Stimulated activated CD4-positive, alpha-beta T cell treated with anti-CD3 and anti-CD28 coated beads, TNF-alpha, amount 100 ng/mL, for 24 hours (primary cell): ENCODE measurements at regions not wholly inside any gene's neighbourhood (a gene's known extent, or its start where the extent isn't known, plus 50 kb on each side); places are given as distances from the start of the nearest gene placed in this dataset.

Experiments
- DNase-seq, 3 experiments: peaks; one replicate each; pipeline ENCODE4 v3.0.0-alpha.2; 2020; ENCODE audit warnings: low read depth in 3 of 3

GRCh38 chr10:123557366-123558108 is 108.6 kb upstream of the GPR26 start:
- DNase-seq: no peak

- DNase-seq: no peak
These were observed 107.5 kb upstream of the GPR26 start for GRCh38 chr10:123558651-123559050.

GRCh38 chr10:123559066-123559822 is 106.9 kb upstream of the GPR26 start:
- DNase-seq: peak; percentile 38 to 57 (median 56)

DNA sequence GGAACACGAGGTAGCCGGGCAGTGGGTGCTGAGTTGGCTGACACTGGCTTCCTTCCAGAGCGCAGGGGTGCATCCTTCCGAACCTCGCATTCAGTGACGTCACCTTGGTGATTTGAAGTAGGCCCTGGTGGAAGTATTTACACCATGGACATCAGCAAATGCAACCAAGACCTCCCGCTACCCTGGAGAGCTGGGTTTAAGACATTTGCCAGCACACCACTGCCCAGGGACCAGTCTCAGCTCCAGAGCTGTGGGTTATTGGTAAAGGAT is 106.4 kb upstream of the GPR26 start:
- DNase-seq: no peak

DNA sequence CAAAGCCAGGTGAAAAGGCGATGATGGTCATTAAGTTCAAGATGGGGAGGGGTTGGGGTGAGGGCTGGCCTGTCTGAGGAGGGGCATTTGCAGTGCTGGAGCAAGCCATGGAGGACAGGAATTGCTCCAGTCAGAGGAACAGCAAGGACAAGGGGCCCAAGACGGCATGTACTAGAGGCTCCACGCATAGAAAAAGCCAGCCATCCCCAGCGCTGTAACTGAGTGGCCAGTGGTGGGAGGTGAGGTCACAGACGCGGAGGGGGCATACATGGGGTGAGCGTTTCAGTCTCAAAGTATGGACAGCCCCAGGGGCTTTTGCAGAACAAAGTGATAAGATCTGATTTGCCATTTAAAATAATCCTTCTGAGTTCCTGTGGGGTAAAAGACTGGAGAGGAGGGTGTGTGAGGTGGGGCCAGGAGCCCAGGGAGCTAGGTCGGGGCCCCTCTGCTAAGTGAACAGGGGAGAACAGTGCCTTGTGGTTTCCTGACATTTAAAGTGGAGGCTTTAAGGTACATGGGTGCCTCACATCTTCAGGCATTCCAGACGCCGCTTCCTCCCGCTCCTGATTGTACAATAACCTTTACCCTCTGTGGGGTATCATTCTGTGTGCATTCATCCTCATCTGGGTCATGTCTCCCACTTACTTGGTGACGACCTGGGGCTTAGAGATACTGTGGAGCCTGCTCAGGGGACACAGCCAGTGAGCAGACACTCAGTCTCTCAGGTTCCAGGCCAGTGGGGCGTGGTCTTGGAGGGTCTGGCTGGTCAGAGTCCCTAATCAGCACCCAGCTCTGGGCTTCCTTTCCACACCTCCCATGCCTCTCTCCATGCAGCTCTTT is 105.6 kb upstream of the GPR26 start:
- no peak for DNase-seq

DNA sequence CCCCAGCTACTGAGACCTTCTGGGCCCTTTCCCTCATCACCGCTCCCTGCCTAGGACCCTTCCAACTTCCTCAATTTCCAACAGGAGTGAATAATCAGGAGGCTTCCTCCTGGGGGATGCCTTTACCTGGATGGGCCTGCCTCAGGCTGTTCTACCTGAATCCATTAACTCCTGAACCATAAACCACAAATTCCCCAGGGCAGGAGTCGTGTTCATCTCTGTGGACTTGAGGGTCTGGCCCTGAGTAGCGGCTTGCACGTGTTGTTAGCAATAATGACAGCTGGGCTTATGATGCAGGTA is 105.1 kb upstream of the GPR26 start:
- DNase-seq: no peak

DNA sequence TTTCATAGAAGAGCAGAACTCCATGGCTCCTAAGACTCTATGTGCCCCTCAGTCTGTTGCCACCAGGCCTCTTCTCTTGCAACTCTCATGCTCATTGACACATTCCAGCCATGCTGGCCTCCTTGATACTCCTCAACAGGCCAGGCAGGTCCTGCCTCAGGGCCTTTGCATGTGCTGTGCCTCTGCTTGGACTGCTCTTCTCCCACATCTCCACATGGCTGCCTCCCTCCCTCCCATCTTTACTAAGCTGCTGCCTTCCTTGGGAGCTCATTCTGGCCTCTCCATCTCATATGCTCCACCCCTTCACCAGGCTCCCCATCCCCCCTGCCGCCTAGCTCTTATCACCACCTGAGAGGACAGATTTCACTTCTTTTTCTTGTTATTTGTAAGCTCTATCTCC is 103.8 kb upstream of the GPR26 start:
- no peak for DNase-seq

GRCh38 chr10:123562811-123563580 is 103.2 kb upstream of the GPR26 start:
- no peak for DNase-seq

- DNase-seq: no peak
These were observed 102.6 kb upstream of the GPR26 start for GRCh38 chr10:123563581-123563855.

- no peak for DNase-seq
These were observed 102.2 kb upstream of the GPR26 start for GRCh38 chr10:123563994-123564393.

DNA sequence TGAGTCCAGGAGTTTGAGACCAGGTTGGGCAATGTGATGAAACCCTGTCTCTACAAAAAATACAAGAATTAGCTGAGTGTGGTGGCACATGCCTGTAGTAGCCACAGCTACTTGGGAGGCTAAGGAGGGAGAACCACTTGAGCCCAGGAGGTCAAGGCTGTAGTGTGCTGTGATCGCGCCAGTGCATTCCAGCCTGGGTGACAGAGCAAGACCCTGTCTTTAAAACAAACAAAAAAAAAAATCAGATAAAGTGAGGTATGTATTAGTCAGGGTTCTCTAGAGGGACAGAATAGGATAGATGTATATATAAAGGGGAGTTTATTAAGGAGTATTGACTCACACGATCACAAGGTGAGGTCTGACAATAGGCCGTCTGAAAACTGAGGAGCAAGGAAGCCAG is 101.5 kb upstream of the GPR26 start:
- no peak for DNase-seq

DNA sequence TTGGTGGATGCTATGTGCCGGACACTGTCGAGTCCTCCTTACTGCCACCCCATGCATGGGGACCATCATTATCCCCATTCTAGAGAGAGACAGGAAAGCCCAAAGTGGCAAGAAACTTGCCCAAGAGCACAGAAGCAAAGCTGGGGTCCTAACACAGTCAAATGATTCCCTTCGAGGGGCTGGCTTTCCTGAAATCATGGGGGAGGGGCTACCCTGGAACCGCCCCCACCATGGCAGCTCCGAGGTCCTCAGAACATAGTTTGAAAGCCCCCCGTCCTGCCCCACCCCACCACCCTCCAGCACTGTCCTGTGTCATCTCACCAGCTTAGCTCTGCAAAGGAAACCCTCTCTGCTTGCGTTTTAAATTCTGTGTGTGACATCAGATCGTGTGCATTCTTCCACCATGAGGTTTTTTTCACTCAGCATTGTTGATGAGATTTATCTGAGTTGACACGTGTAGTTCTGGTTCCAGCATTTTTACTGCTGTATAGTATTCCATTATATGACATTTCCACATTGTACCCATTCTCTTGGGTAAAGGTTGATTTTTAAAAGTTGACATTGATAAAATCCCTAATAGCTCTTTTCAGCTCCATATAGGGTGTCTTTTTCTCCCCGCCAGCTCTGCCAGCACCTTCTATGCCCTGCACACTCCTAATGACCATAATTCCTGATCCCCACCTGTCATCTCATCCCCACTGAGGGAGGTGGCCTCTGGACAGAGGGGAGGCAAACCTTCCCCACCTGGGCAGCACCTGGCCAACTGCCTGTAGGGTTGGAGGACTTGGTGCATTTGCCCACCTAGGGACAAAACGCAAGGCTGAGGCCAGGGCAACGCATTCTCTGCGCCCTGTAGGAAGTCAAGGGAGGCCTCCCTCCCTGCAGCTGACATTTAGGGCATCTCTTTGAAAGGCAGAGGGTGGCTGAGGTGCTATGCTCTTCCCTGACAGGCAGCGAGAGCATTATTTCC is 100.2 kb upstream of the GPR26 start:
- no peak for DNase-seq

DNA sequence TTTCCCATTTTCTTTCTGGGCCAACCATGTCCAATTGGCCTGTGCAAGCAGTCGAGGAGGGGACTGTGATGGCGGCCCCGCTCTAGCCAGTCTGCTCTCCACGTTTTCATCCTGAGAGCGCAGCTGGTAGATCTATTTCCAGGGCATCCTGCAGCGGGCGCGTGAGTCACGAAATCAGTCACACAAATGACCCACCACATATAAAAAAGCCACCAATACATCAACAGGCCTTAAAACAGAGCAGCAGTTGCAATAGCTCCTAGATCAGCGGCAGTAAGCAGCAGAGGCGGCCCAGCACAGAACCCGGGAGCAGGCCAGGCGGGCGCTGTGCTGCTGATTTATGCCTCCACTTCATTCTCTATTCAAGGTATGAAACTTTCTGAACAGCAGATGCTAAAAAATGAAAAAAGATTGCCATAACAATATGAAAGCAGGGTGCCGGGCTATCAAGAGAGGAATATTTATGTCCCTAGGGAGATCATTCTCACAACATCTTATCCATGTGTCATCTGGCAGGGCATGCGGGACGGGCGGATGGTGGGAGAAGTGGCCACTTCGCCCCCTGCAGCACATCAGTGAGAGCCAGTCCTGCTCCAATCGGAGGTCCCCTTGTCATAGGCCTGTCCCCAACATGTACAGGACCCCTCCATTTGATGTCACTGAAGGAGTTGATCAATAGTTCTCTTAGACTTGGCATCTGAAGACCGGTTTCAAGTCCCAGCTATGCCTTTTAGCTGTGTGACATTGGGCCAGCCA is 98.0 kb upstream of the GPR26 start:
- no peak for DNase-seq

DNA sequence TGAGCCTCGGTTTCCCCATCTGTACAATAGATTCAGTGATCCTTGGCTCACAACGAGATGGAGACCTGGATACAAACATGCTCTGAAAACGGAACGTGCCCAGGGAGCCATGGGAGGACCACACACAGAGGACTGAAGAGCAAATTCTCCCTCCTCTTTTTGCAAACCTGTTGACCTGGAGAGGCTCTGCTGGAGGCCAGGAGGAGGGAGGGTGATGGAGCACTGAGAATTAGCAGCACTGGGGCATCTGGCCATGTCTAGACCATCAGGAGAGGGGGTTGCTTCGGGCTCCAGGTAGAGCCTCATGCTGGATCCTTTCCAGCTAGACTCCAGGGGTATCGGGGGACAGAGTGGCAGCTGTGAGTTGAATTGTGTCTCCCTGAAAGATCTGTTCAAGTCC is 97.4 kb upstream of the GPR26 start:
- no peak for DNase-seq

GRCh38 chr10:123569436-123570035 is 96.6 kb upstream of the GPR26 start:
- DNase-seq: no peak

- no peak for DNase-seq
These were observed 95.9 kb upstream of the GPR26 start for GRCh38 chr10:123570051-123570897.

DNA sequence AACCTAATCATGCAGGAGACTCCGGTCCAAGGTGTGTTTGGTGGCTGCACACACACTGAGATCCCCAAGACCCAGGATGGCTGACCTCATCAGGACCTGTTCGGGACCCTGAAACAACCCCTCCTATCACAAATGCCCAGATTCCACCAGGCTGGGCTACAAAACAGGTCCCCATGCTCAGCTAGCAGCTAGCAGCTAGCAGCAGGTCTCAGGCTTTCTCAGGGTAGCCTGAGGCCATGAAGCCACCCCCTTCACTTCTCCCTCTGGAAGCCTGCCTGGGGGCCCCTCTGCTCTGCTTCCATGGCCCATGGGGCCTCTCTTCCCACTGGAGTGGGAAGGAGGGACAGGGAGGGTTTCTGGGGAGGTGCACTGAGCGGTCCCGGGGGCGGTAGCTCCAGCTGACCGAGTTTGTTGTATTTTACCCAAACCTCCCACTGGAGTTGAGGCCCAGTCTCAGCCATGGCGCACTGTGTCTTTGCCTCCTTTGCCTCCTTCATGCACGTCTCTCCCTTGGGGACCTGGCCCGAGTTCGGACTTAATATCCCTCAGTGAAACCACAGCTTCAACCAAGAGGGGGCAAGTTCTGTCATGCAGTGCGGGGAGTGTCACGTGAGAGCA is 95.1 kb upstream of the GPR26 start:
- no peak for DNase-seq

DNA sequence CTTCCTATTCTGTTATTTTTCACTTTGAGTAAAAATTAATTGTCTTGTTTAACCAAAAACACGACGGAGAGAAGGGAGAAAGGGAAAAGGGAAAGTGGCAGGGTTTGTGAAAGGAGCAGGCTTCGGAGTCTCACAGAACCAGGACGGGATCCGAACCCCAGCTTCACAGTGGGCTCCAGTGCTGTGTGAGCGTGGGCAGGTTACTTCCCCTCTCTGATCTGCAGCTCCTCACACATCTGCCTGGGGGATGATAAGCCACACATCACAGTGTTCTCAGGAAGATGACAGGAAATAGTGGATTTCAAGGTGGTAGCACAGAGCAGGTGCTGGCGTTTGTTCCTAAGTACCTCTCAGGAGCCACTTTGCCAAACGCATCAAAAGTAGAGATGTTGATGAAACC is 94.2 kb upstream of the GPR26 start:
- no peak for DNase-seq
